PC-3 (cell line): ENCODE measurements at regions not wholly inside any gene's neighbourhood (a gene's known extent, or its start where the extent isn't known, plus 50 kb on each side); places are given as distances from the start of the nearest gene placed in this dataset.

ENCODE experiments used
- EZH2 ChIP-seq: fragments of 300-600 bp; sonication (generic); IDR thresholded peaks from one replicate; pipeline ENCODE4 v1.6.1; 2017; ENCODE audit warnings: antibody characterized with exemption, mild to moderate bottlenecking, low read length; ENCODE audit not compliant: unreplicated experiment
- TF ChIP-seq, protein P1 (sequence below): fragments of 300-600 bp; sonication (generic); conservative IDR thresholded peaks from 2 replicates; pipeline ENCODE4 v1.5.1; 2017; ENCODE audit warnings: antibody characterized with exemption, low read depth, mild to moderate bottlenecking, low read length

DNA sequence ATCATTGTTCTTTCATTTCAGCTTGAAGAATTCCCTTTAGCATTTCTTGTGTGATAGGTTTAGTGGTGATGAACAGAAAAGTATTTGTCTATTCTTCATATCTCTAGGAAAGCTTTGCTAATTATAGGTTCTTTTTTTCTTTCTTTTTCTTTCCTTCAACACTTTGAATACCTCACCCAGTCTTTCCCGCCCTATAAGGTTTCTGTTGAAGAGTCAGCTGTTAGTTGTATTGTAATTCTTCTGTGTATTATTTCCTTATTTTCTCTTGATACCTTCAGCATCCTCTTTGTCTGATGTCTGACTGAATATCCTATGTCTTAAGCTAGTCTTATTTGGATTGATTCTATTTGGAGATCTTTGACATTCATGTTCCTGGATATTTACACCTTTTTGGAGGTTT, 1989.4 kb downstream of the PCDH9 start:
- TF ChIP-seq, protein P1, sequence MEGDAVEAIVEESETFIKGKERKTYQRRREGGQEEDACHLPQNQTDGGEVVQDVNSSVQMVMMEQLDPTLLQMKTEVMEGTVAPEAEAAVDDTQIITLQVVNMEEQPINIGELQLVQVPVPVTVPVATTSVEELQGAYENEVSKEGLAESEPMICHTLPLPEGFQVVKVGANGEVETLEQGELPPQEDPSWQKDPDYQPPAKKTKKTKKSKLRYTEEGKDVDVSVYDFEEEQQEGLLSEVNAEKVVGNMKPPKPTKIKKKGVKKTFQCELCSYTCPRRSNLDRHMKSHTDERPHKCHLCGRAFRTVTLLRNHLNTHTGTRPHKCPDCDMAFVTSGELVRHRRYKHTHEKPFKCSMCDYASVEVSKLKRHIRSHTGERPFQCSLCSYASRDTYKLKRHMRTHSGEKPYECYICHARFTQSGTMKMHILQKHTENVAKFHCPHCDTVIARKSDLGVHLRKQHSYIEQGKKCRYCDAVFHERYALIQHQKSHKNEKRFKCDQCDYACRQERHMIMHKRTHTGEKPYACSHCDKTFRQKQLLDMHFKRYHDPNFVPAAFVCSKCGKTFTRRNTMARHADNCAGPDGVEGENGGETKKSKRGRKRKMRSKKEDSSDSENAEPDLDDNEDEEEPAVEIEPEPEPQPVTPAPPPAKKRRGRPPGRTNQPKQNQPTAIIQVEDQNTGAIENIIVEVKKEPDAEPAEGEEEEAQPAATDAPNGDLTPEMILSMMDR: no peak
- no peak for TF ChIP-seq EZH2
